HUES64 (cell line): ENCODE measurements at regions not wholly inside any gene's neighbourhood (a gene's known extent, or its start where the extent isn't known, plus 50 kb on each side); places are given as distances from the start of the nearest gene placed in this dataset.

Source experiments
- H3K27ac ChIP-seq: 2 replicates; pipeline ENCODE4 v1.7.0; 2013; ENCODE audit warnings: low read depth, low read length, inconsistent platforms
- H3K27me3 ChIP-seq: 2 replicates; pipeline ENCODE4 v1.6.1; 2013; ENCODE audit warnings: mild to moderate bottlenecking, low read length; ENCODE audit not compliant: insufficient read depth
- H3K36me3 ChIP-seq: 2 replicates; pipeline ENCODE4 v1.6.1; 2013; ENCODE audit warnings: mild to moderate bottlenecking, low read length; ENCODE audit not compliant: insufficient read depth
- H3K4me1 ChIP-seq: 2 replicates; pipeline ENCODE4 v1.6.1; 2013; ENCODE audit warnings: mild to moderate bottlenecking, low read length, moderate library complexity; ENCODE audit not compliant: insufficient read depth
- H3K4me3 ChIP-seq: 2 replicates; pipeline ENCODE4 v1.5.1; 2013; ENCODE audit warnings: mild to moderate bottlenecking, low read length, moderate library complexity
- H3K9ac ChIP-seq: 2 replicates; pipeline ENCODE4 v1.6.1; 2013; ENCODE audit warnings: mild to moderate bottlenecking, low read depth, low read length
- H3K9me3 ChIP-seq: 2 replicates; pipeline ENCODE4 v1.6.1; 2013; ENCODE audit warnings: low read depth, low read length; ENCODE audit not compliant: insufficient read depth
- WGBS: fragments of 150-250, 120-280 bp; methylation state at CpG from one replicate; pipeline ENCODE4 v1.1.7; 2013; ENCODE audit warnings: missing lambda C conversion rate; 5-methylcytosine and 5-hydroxymethylcytosine counted together

DNA sequence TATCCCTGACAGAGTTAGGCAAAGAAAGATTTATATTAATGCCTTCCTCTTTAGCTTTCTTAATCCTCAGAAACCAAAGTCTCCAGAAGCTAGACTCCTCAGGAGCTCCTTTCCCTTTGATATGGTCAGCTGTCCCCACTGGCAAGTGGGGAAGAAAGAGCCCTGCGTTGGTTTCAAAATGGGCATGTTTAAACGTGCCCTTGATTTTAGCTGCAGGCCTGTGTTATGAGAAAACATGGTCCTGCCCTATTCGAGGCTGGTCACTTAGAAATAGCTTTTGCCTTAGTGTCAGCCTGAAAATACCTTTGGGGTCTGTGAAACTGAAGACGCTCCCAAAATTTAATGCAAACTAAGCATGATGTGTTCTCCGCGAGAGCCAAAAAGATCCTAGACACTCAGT is 135.5 kb upstream of the RARB start:
- Histone ChIP-seq H3K9me3 (no peaks in the 10 kb centered on the region), H3K4me1 (peaks cover 37% of the 10 kb centered on the region), H3K27ac (no peak overlapping the region), H3K4me3 (no peak overlapping the region), H3K27me3 (no peaks in the 10 kb centered on the region), H3K36me3 (no peaks in the 10 kb centered on the region), H3K9ac (no peak overlapping the region)
- WGBS, result 89% methylated on average over 6 of the region's 6 CpGs

GRCh38 chr3:25293736-25294135 is 134.3 kb upstream of the RARB start:
- no peaks in the 10 kb centered on the region for H3K9me3 ChIP-seq
- 89% methylated on average over 5 of the region's 5 CpGs for WGBS
- H3K4me3 ChIP-seq, result no peak overlapping the region

DNA sequence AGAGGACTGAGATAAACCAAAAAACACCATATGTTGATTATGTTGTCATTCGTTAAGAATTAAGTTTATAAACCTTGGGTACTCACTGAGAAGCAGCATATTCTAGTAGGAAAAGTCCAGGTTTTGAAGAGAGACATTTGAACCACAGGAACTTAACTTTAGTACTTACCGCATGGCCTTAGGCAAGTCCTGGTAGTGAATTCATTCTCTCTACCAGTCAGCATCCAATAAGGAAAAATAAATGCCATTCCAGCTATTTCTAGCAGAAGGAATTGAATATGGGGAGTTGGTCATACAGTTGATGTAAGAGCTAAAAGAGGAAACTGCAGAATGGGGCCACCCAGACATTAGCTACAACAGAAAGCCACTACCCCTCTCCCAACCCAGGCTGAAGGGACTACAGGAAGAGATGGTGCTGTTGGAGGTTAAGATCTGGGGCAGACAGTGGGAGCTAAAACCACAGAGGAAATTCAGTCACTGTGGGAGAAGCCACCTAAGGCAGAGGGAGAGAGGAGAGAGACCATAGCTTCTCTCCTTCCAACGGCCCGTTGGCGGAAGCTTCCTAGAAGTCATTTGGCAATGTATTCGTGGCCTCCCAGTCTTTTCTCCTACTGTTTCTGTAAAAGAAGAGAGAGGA is 133.8 kb upstream of the RARB start:
- no peak overlapping the region for H3K9ac ChIP-seq
- no peaks in the 10 kb centered on the region for H3K36me3 ChIP-seq
- WGBS, result 95% methylated on average over 6 of the region's 6 CpGs
- no peaks in the 10 kb centered on the region for H3K9me3 ChIP-seq
- no peaks in the 10 kb centered on the region for H3K27me3 ChIP-seq
- peaks cover 24% of the 10 kb centered on the region for H3K4me1 ChIP-seq
- H3K27ac ChIP-seq, result no peak overlapping the region
- no peak overlapping the region for H3K4me3 ChIP-seq

More at GRCh38 chr3:25293736-25294135, 134.3 kb upstream of the RARB start:
- Histone ChIP-seq H3K27me3 (no peaks in the 10 kb centered on the region), H3K4me1 (peaks cover 27% of the 10 kb centered on the region), H3K36me3 (no peaks in the 10 kb centered on the region), H3K9ac (no peak overlapping the region), H3K27ac (no peak overlapping the region)

DNA sequence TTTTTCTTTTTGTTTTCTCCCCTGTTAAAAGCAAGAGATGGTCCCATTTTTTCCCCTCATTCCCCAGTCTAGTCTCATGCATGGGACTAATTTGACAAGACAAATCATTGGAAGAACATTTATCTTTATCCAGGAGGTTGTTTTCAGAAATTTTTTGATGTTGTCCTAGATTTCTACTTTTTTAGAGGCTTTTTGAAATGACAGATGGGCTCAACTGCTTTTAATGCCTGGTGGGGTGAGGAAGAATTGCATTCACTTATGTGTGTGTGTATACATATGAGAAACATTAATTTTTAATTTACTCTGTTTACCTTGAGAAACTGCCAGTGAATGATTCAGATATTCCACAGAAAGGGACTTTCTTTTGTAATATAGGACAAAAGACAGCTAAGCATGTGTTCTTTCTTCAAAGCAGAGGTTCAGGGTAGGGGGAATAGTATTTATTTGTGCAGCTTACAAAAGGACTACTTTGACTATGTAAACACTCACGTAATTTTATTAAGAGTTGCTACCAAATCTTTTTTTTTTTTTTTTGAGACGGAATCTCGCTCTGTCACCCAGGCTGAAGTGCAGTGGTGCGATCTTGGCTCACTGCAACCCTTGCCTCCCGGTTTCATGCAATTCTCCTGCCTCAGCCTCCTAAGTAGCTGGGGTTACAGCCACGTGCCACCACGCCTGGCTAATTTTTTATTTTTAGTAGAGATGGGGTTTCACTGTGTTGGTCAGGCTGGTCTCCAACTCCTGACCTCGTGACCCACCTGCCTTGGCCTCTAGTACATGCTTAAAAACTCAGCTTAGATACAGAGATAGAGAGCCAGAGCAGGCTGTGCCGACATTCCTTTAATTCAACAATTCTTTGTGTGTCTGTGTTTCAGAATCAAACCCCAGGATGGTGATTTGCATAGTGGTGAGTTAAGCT is 130.1 kb upstream of the RARB start:
- 90% methylated on average over 9 of the region's 9 CpGs for WGBS
- no peak overlapping the region for H3K4me3 ChIP-seq
- H3K9me3 ChIP-seq, result no peaks in the 10 kb centered on the region
- H3K4me1 ChIP-seq, result peaks cover 8% of the 10 kb centered on the region; the same call in 1 of the 2 replicates
- no peaks in the 10 kb centered on the region for H3K27me3 ChIP-seq
- H3K27ac ChIP-seq, result no peak overlapping the region
- no peak overlapping the region for H3K9ac ChIP-seq
- no peaks in the 10 kb centered on the region for H3K36me3 ChIP-seq

DNA sequence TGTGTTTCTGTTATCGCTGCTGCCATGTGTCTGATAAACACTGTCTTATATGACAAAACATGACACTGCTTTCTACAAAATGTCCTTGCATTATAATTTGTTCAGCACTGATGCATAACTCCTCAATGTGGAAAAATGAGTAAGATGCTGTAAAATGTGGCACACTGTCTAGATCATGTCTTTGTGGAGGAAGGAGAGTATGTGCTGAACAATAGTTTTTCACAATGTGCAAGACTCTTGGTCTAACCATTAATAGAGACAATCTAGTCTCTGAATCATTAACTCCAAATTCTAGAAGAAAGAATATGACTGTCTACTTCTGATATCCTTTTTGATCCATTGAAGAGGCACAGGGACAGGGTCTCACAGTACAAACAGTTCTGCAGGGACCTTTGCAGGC is 127.9 kb upstream of the RARB start:
- no peak overlapping the region for H3K4me3 ChIP-seq
- WGBS, result 100% methylated on average over 1 of the region's 1 CpG
- H3K9me3 ChIP-seq, result no peaks in the 10 kb centered on the region

GRCh38 chr3:25304916-25305315 is 123.1 kb upstream of the RARB start:
- H3K4me3 ChIP-seq, result no peak overlapping the region
- H3K27me3 ChIP-seq, result no peaks in the 10 kb centered on the region
- WGBS, result 59% methylated on average over 2 of the region's 2 CpGs
- no peaks in the 10 kb centered on the region for H3K36me3 ChIP-seq
- no peak overlapping the region for H3K27ac ChIP-seq
- no peak overlapping the region for H3K9ac ChIP-seq
- no peaks in the 10 kb centered on the region for H3K9me3 ChIP-seq
- peaks cover 5% of the 10 kb centered on the region; the same call in 1 of the 2 replicates for H3K4me1 ChIP-seq

More for the DNA sequence above, 127.9 kb upstream of the RARB start:
- peaks cover 2% of the 10 kb centered on the region; the same call in 1 of the 2 replicates for H3K4me1 ChIP-seq
- H3K36me3 ChIP-seq, result no peaks in the 10 kb centered on the region
- no peak overlapping the region for H3K27ac ChIP-seq
- H3K9ac ChIP-seq, result no peak overlapping the region
- no peaks in the 10 kb centered on the region for H3K27me3 ChIP-seq

GRCh38 chr3:25306066-25306465 is 122.0 kb upstream of the RARB start:
- H3K36me3 ChIP-seq, result no peaks in the 10 kb centered on the region
- H3K9me3 ChIP-seq, result no peaks in the 10 kb centered on the region
- no peak overlapping the region for H3K4me3 ChIP-seq
- no peak overlapping the region for H3K9ac ChIP-seq
- H3K27me3 ChIP-seq, result no peaks in the 10 kb centered on the region
- no peak overlapping the region for H3K27ac ChIP-seq
- 92% methylated on average over 4 of the region's 5 CpGs for WGBS
- peaks cover 5% of the 10 kb centered on the region; the same call in 1 of the 2 replicates for H3K4me1 ChIP-seq

DNA sequence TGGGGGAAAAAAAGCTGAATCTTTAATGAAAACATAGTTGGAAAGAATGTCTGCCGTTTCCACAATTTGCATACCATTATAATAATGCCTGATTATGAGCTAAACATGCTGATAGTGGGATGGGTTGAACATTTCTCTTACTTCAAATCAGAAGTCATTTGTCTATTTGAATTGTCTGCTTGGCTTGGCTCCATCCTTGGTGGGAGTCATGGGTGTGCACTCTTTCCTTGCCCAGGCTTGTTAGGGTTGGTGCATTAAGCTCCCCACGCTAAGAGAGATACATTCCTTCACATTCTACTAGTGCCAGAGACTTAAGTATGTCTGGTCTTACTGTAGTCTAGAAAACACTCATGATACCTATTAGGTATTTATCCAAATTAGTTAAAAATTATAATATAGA is 121.4 kb upstream of the RARB start:
- no peaks in the 10 kb centered on the region for H3K9me3 ChIP-seq
- H3K4me1 ChIP-seq, result peaks cover 5% of the 10 kb centered on the region; the same call in 1 of the 2 replicates
- no peak overlapping the region for H3K27ac ChIP-seq
- H3K27me3 ChIP-seq, result no peaks in the 10 kb centered on the region
- no CpG with 5 or more reads among the region's 2 CpGs for whole genome bisulfite sequencing
- no peaks in the 10 kb centered on the region for H3K36me3 ChIP-seq
- H3K9ac ChIP-seq, result no peak overlapping the region
- no peak overlapping the region for H3K4me3 ChIP-seq

GRCh38 chr3:25313286-25313685 is 114.8 kb upstream of the RARB start:
- H3K9me3 ChIP-seq, result no peaks in the 10 kb centered on the region
- H3K36me3 ChIP-seq, result no peaks in the 10 kb centered on the region
- no peak overlapping the region for H3K9ac ChIP-seq
- H3K27me3 ChIP-seq, result no peaks in the 10 kb centered on the region
- 88% methylated on average over 2 of the region's 2 CpGs for WGBS
- no peak overlapping the region for H3K4me3 ChIP-seq
- H3K4me1 ChIP-seq, result no peaks in the 10 kb centered on the region
- H3K27ac ChIP-seq, result no peak overlapping the region

GRCh38 chr3:25324954-25325655 is 103.0 kb upstream of the RARB start:
- Histone ChIP-seq H3K4me1 (peaks cover 11% of the 10 kb centered on the region; the same call in 1 of the 2 replicates), H3K9me3 (no peaks in the 10 kb centered on the region; the same call in 1 of the 2 replicates), H3K9ac (no peak overlapping the region), H3K27ac (no peak overlapping the region), H3K36me3 (no peaks in the 10 kb centered on the region), H3K4me3 (no peak overlapping the region), H3K27me3 (no peaks in the 10 kb centered on the region)
- WGBS, result 96% methylated on average over 6 of the region's 7 CpGs

- no peaks in the 10 kb centered on the region for H3K36me3 ChIP-seq
- no peak overlapping the region for H3K4me3 ChIP-seq
- no peaks in the 10 kb centered on the region; the same call in 1 of the 2 replicates for H3K4me1 ChIP-seq
- WGBS, result 96% methylated on average over 1 of the region's 1 CpG
- no peak overlapping the region for H3K27ac ChIP-seq
- H3K27me3 ChIP-seq, result no peaks in the 10 kb centered on the region
- H3K9ac ChIP-seq, result no peak overlapping the region
- no peaks in the 10 kb centered on the region for H3K9me3 ChIP-seq
These were observed 92.7 kb upstream of the RARB start for GRCh38 chr3:25335356-25335755.
